ENCODE measurements at regions not wholly inside any gene's neighbourhood (a gene's known extent, or its start where the extent isn't known, plus 50 kb on each side); places are given as distances from the start of the nearest gene placed in this dataset.

DNA sequence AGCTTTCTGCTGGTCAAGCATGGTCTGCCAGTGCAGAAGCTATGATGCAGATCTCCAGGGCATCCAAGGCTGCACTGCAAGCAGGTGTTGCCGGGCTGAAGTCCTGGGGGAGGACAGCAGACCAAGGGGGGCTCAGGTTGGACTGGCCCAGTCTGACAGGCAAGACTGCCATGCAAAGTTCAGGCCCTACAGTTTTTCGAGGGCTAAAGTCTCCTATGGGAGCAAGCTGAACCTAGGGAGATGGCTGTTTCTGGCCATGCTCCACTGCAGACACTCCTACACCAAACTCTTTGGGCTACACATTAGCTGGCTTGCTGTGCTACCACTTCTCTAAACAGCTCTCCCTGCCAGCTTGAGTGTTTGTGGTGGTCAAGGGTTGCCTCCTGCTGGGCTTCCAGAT lies 130.0 kb upstream of the SYNCRIP start:
- Histone ChIP-seq H3K9ac (ENCODE audit: insufficient read length, low read depth) (no peak overlapping the region), H3K27me3 (ENCODE audit: insufficient read depth, insufficient read length) (no peaks in the 10 kb centered on the region), H3K36me3 (ENCODE audit: insufficient read depth, insufficient read length, low read length) (no peaks in the 10 kb centered on the region), H3K4me3 (ENCODE audit: insufficient read length, low read depth) (no peak overlapping the region), H3K9me3 (ENCODE audit: insufficient read depth, low read length) (no peaks in the 10 kb centered on the region), H3K4me1 (ENCODE audit: insufficient read depth, insufficient read length) (no peaks in the 10 kb centered on the region)
- DNase-seq (ENCODE audit: low read depth, low spot score), result no peak
- TF ChIP-seq ZNF274 (IDR thresholded peaks at IDR 0.05; ENCODE audit: low read depth, low read length) (no peak), SUZ12 (IDR thresholded peaks at IDR 0.05; ENCODE audit: extremely low read depth, insufficient read depth, insufficient read length) (no peak), YY1 (IDR thresholded peaks at IDR 0.05; ENCODE audit: insufficient read depth, insufficient read length) (no peak)

DNA sequence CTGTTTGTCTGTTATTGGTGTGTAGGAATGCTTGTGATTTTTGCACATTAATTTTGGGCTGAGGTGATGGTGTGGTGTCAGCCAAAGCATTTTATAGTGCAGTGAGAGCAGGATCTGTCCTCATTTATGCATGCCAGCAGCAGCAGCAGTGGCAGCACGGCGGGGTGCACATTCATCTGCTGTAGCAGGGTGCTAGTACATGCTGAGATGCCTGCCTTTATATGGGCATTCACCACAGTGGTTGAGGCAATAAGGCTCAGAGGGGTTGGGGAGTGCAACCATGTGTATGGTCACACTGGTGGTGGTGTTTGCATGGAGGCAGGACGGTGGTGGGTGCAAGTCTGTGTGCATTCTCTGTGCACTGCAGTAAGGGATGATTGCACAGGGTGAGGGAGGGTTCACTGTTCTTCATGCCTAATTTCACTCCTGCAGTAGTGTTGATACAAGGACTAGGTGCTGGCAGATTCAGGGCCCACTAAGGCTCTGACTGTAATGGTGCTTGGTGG lies 129.3 kb upstream of the SYNCRIP start:
- no peak overlapping the region for H3K9ac ChIP-seq (ENCODE audit: insufficient read length, low read depth)
- DNase-seq (ENCODE audit: low read depth, low spot score), result no peak
- no peaks in the 10 kb centered on the region for H3K9me3 ChIP-seq (ENCODE audit: insufficient read depth, low read length)
- TF ChIP-seq YY1 (IDR thresholded peaks at IDR 0.05; ENCODE audit: insufficient read depth, insufficient read length) (no peak), SUZ12 (IDR thresholded peaks at IDR 0.05; ENCODE audit: extremely low read depth, insufficient read depth, insufficient read length) (no peak), ZNF274 (IDR thresholded peaks at IDR 0.05; ENCODE audit: low read depth, low read length) (no peak)
- H3K4me3 ChIP-seq (ENCODE audit: insufficient read length, low read depth), result no peak overlapping the region
- H3K27me3 ChIP-seq (ENCODE audit: insufficient read depth, insufficient read length), result no peaks in the 10 kb centered on the region
- H3K36me3 ChIP-seq (ENCODE audit: insufficient read depth, insufficient read length, low read length), result no peaks in the 10 kb centered on the region
- H3K4me1 ChIP-seq (ENCODE audit: insufficient read depth, insufficient read length), result no peaks in the 10 kb centered on the region

DNA sequence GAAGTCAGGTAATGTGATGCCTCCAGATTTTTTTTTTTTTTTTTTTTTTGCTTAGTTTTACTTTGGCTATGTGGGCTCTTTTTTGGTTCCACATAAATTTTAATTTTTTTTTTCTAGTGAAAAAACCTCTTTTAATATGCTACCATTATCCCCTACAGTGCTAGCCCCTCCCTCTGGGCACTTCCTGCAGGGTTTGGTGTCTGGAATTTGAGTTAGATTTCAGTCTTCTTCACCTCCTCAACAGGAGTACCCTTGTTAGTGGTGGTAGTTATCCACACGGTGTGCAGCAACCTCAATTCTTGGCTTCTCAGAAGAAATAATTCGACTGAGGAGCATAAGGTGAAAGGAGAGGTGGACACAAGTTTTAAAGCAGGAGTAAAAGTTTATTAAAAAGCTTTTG lies 128.8 kb upstream of the SYNCRIP start:
- no peaks in the 10 kb centered on the region for H3K9me3 ChIP-seq (ENCODE audit: insufficient read depth, low read length)
- no peak for TF ChIP-seq YY1 (IDR thresholded peaks at IDR 0.05; ENCODE audit: insufficient read depth, insufficient read length)
- TF ChIP-seq SUZ12 (IDR thresholded peaks at IDR 0.05; ENCODE audit: extremely low read depth, insufficient read depth, insufficient read length), result no peak
- TF ChIP-seq ZNF274 (IDR thresholded peaks at IDR 0.05; ENCODE audit: low read depth, low read length), result no peak
- H3K9ac ChIP-seq (ENCODE audit: insufficient read length, low read depth), result no peak overlapping the region
- no peaks in the 10 kb centered on the region for H3K4me1 ChIP-seq (ENCODE audit: insufficient read depth, insufficient read length)
- no peaks in the 10 kb centered on the region for H3K27me3 ChIP-seq (ENCODE audit: insufficient read depth, insufficient read length)
- no peak overlapping the region for H3K4me3 ChIP-seq (ENCODE audit: insufficient read length, low read depth)
- no peak for DNase-seq (ENCODE audit: low read depth, low spot score)
- H3K36me3 ChIP-seq (ENCODE audit: insufficient read depth, insufficient read length, low read length), result no peaks in the 10 kb centered on the region

DNA sequence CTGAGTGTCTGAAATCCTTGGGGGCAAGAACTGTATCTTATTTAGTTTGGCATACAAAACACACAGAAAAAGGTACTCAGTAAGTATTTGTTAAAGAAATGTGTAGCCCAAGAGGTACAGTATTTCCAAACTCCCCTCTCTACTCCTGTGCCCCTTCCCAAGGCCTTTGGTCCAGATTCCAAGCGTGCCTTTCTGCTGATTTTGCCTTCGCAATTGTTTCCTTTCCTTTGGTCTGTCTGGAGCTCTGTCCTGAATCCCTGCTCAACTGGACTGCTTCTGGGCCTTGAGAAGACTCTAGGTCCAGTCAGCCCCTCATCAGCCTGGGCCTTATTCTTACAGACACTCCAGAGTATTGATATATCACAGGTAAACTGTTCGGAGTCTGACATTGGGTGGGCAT lies 122.2 kb upstream of the SYNCRIP start:
- Histone ChIP-seq H3K9ac (ENCODE audit: insufficient read length, low read depth) (no peak overlapping the region), H3K9me3 (ENCODE audit: insufficient read depth, low read length) (no peaks in the 10 kb centered on the region)

DNA sequence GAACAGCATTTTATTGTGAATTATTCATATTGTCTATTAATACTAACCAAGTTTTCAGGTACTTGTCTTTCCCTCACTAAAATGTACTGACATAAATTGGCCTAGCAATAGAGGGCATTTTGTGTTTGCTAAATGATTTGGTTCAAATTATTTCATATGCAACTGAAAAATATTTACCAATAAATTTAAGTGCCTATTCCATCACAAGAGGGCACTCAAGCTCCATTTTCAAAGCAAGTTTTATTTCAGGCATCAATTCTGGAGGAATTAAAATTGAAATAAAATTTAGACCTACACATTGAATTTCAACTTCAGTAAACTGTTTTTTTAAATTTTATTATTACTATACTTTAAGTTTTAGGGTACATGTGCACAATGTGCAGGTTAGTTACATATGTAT lies 114.3 kb upstream of the SYNCRIP start:
- no peak for DNase-seq (ENCODE audit: low read depth, low spot score)

More for the DNA sequence above, 122.2 kb upstream of the SYNCRIP start:
- H3K27me3 ChIP-seq (ENCODE audit: insufficient read depth, insufficient read length), result no peaks in the 10 kb centered on the region
- H3K4me3 ChIP-seq (ENCODE audit: insufficient read length, low read depth), result no peak overlapping the region
- H3K36me3 ChIP-seq (ENCODE audit: insufficient read depth, insufficient read length, low read length), result no peaks in the 10 kb centered on the region
- no peaks in the 10 kb centered on the region for H3K4me1 ChIP-seq (ENCODE audit: insufficient read depth, insufficient read length)
- no peak for TF ChIP-seq YY1 (IDR thresholded peaks at IDR 0.05; ENCODE audit: insufficient read depth, insufficient read length)
- no peak for TF ChIP-seq ZNF274 (IDR thresholded peaks at IDR 0.05; ENCODE audit: low read depth, low read length)
- no peak for TF ChIP-seq SUZ12 (IDR thresholded peaks at IDR 0.05; ENCODE audit: extremely low read depth, insufficient read depth, insufficient read length)
- no peak for DNase-seq (ENCODE audit: low read depth, low spot score)

DNA sequence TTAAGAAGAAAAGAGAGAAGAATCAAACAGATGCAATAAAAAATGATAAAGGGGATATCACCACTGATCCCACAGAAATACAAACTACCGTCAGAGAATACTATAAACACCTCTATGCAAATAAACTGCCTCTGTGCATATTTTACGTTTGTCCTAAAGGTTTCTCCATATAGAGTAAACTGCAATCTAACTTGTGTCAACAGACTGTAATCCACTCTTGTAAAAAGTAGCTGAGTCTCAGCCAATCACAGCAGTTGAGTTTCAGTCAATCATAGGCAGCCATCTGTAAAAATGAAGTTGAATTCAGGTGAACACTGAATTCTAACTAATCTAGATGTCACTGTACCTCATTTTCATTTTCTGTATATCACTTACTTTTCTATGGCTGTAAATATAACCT lies 112.2 kb upstream of the SYNCRIP start:
- peaks cover 6% of the 10 kb centered on the region; the same call in 1 of the 2 replicates for H3K9me3 ChIP-seq (ENCODE audit: insufficient read depth, low read length)
- no peak for TF ChIP-seq YY1 (IDR thresholded peaks at IDR 0.05; ENCODE audit: insufficient read depth, insufficient read length)
- TF ChIP-seq ZNF274 (IDR thresholded peaks at IDR 0.05; ENCODE audit: low read depth, low read length), result no peak
- TF ChIP-seq SUZ12 (IDR thresholded peaks at IDR 0.05; ENCODE audit: extremely low read depth, insufficient read depth, insufficient read length), result no peak
- H3K4me3 ChIP-seq (ENCODE audit: insufficient read length, low read depth), result no peak overlapping the region
- no peak for DNase-seq (ENCODE audit: low read depth, low spot score)
- H3K9ac ChIP-seq (ENCODE audit: insufficient read length, low read depth), result no peak overlapping the region
- no peaks in the 10 kb centered on the region for H3K4me1 ChIP-seq (ENCODE audit: insufficient read depth, insufficient read length)
- no peaks in the 10 kb centered on the region for H3K36me3 ChIP-seq (ENCODE audit: insufficient read depth, insufficient read length, low read length)
- H3K27me3 ChIP-seq (ENCODE audit: insufficient read depth, insufficient read length), result no peaks in the 10 kb centered on the region

More for the DNA sequence above, 114.3 kb upstream of the SYNCRIP start:
- Histone ChIP-seq H3K9me3 (ENCODE audit: insufficient read depth, low read length) (no peaks in the 10 kb centered on the region; the same call in 1 of the 2 replicates), H3K4me3 (ENCODE audit: insufficient read length, low read depth) (no peak overlapping the region), H3K36me3 (ENCODE audit: insufficient read depth, insufficient read length, low read length) (no peaks in the 10 kb centered on the region), H3K4me1 (ENCODE audit: insufficient read depth, insufficient read length) (no peaks in the 10 kb centered on the region), H3K27me3 (ENCODE audit: insufficient read depth, insufficient read length) (no peaks in the 10 kb centered on the region), H3K9ac (ENCODE audit: insufficient read length, low read depth) (no peak overlapping the region)
- TF ChIP-seq SUZ12 (IDR thresholded peaks at IDR 0.05; ENCODE audit: extremely low read depth, insufficient read depth, insufficient read length) (no peak), YY1 (IDR thresholded peaks at IDR 0.05; ENCODE audit: insufficient read depth, insufficient read length) (no peak), ZNF274 (IDR thresholded peaks at IDR 0.05; ENCODE audit: low read depth, low read length) (no peak)

DNA sequence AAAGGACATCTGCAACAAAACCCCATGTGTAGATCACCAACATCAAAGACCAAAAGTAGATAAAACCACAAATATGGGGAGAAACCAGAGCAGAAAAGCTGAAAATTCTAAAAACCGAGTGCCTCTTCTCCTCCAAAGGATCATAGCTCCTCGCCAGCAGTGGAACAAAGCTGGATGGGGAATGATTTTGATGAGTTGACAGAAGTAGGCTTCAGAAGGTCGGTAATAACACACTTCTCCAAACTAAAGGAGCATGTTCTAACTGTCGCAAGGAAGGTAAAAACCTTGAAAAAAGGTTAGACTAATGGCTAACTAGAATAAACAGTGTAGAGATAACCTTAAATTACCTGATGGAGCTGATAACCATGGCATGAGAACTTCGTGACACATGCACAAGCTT lies 109.9 kb upstream of the SYNCRIP start:
- no peak overlapping the region for H3K4me3 ChIP-seq (ENCODE audit: insufficient read length, low read depth)
- H3K36me3 ChIP-seq (ENCODE audit: insufficient read depth, insufficient read length, low read length), result no peaks in the 10 kb centered on the region
- DNase-seq (ENCODE audit: low read depth, low spot score), result no peak
- no peaks in the 10 kb centered on the region for H3K27me3 ChIP-seq (ENCODE audit: insufficient read depth, insufficient read length)
- TF ChIP-seq ZNF274 (IDR thresholded peaks at IDR 0.05; ENCODE audit: low read depth, low read length), result no peak
- H3K9ac ChIP-seq (ENCODE audit: insufficient read length, low read depth), result no peak overlapping the region
- peaks cover 6% of the 10 kb centered on the region; the same call in 1 of the 2 replicates for H3K9me3 ChIP-seq (ENCODE audit: insufficient read depth, low read length)
- no peaks in the 10 kb centered on the region for H3K4me1 ChIP-seq (ENCODE audit: insufficient read depth, insufficient read length)

Measured in NT2/D1 (cell line).